IMR-90 (cell line): ENCODE measurements at regions not wholly inside any gene's neighbourhood (a gene's known extent, or its start where the extent isn't known, plus 50 kb on each side); places are given as distances from the start of the nearest gene placed in this dataset.

ENCODE experiments used
- ATAC-seq: fragments of 200-7000 bp; cut with Tn5 transposase; 2 replicates; pipeline ENCODE4 v1.9.1; 2020; ENCODE audit warnings: low read depth, mild to moderate bottlenecking, moderate library complexity
- BruUV-seq: library from RNA; stranded (reverse); fragments of 400-500 nt; replicated peaks from 2 replicates; lab custom pipeline; 2021; lab: Mats Ljungman, UMichigan
- CTCF ChIA-PET: fragments of 300-600 bp; formaldehyde crosslinking; extraction: SDS; loops from one replicate; lab custom pipeline; 2021; ENCODE audit warnings: antibody characterized with exemption; lab: Yijun Ruan, JAX
- POLR2A ChIA-PET: fragments of 300-600 bp; sonication (Branson Sonifier 250); formaldehyde crosslinking; loops from one replicate; lab custom pipeline; 2022; ENCODE audit warnings: antibody characterized with exemption; ENCODE audit not compliant: unreplicated experiment; lab: Charles Lee
- DNase-seq: peaks from one replicate; pipeline ENCODE4 v3.0.0; 2013
- H2AFZ ChIP-seq: replicated peaks from 2 replicates; pipeline ENCODE3; 2013; ENCODE audit warnings: low read length, mild to moderate bottlenecking; ENCODE audit not compliant: poor library complexity
- H2AK5ac ChIP-seq: 2 replicates; pipeline ENCODE4 v1.6.1; 2013; ENCODE audit warnings: low read depth, low read length, inconsistent platforms
- H2AK9ac ChIP-seq: replicated peaks from 2 replicates; pipeline ENCODE3; 2013; ENCODE audit warnings: mild to moderate bottlenecking, low read depth, low read length, moderate library complexity; ENCODE audit not compliant: poor library complexity
- H2BK120ac ChIP-seq: 2 replicates; pipeline ENCODE4 v1.6.1; 2013; ENCODE audit warnings: low read depth, low read length, inconsistent platforms
- H2BK15ac ChIP-seq: 3 replicates; pipeline ENCODE4 v1.6.1; 2013; ENCODE audit warnings: low read depth, low read length, inconsistent platforms
- H2BK20ac ChIP-seq: 2 replicates; pipeline ENCODE4 v1.6.1; 2013; ENCODE audit warnings: low read depth, mild to moderate bottlenecking, inconsistent platforms, low read length, moderate library complexity
- H2BK5ac ChIP-seq: 2 replicates; pipeline ENCODE4 v1.6.1; 2013; ENCODE audit warnings: mild to moderate bottlenecking, low read depth, low read length, inconsistent platforms; ENCODE audit not compliant: poor library complexity, severe bottlenecking
- H3K14ac ChIP-seq: replicated peaks from 2 replicates; pipeline ENCODE4 v1.6.1; 2013; ENCODE audit warnings: low read depth, low read length, inconsistent platforms
- H3K18ac ChIP-seq: 2 replicates; pipeline ENCODE4 v1.6.1; 2013; ENCODE audit warnings: low read depth, low read length, control low read depth
- H3K23ac ChIP-seq: 2 replicates; pipeline ENCODE4 v1.6.1; 2013; ENCODE audit warnings: low read depth, low read length, inconsistent platforms
- H3K27ac ChIP-seq: 2 replicates; pipeline ENCODE4 v1.5.1; 2013; ENCODE audit warnings: mild to moderate bottlenecking, control low read depth, low read length; ENCODE audit not compliant: insufficient read depth
- H3K27me3 ChIP-seq: 2 replicates; pipeline ENCODE4 v1.6.1; 2013; ENCODE audit warnings: low read length; ENCODE audit not compliant: control insufficient read depth, insufficient read depth
- H3K36me3 ChIP-seq: 2 replicates; pipeline ENCODE4 v1.6.1; 2013; ENCODE audit warnings: low read length, mixed read lengths; ENCODE audit not compliant: control insufficient read depth, insufficient read depth
- H3K4ac ChIP-seq: 2 replicates; pipeline ENCODE4 v1.6.1; 2013; ENCODE audit warnings: low read depth, low read length, inconsistent platforms
- H3K4me1 ChIP-seq: 2 replicates; pipeline ENCODE4 v1.6.1; 2013; ENCODE audit warnings: low read length, mixed read lengths; ENCODE audit not compliant: control insufficient read depth, insufficient read depth
- H3K4me2 ChIP-seq: 2 replicates; pipeline ENCODE4 v1.6.1; 2013; ENCODE audit warnings: low read depth, mild to moderate bottlenecking, control low read depth, low read length, moderate library complexity
- H3K4me3 ChIP-seq: 2 replicates; pipeline ENCODE4 v1.5.1; 2013; ENCODE audit warnings: low read depth, mild to moderate bottlenecking, control low read depth, low read length, moderate library complexity; ENCODE audit not compliant: insufficient read depth
- H3K56ac ChIP-seq: 2 replicates; pipeline ENCODE4 v1.6.1; 2013; ENCODE audit warnings: low read length, inconsistent platforms; ENCODE audit not compliant: insufficient read depth; ENCODE audit errors: extremely low read depth
- H3K79me1 ChIP-seq, 2 experiments: 2 replicates each; pipeline ENCODE4 v1.6.1; 2013; ENCODE audit warnings: low read length in 2 of 2, inconsistent platforms in 1 of 2, low read depth in 1 of 2
- H3K9ac ChIP-seq: 2 replicates; pipeline ENCODE4 v1.6.1; 2013; ENCODE audit warnings: low read depth, low read length, control low read depth
- H3K9me1 ChIP-seq: 2 replicates; pipeline ENCODE4 v1.6.1; 2013; ENCODE audit warnings: low read length, inconsistent platforms; ENCODE audit not compliant: insufficient read depth
- H3K9me3 ChIP-seq: 2 replicates; pipeline ENCODE4 v1.6.1; 2013; ENCODE audit warnings: low read length; ENCODE audit not compliant: control insufficient read depth, insufficient read depth
- H4K20me1 ChIP-seq: 2 replicates; pipeline ENCODE4 v1.6.1; 2013; ENCODE audit warnings: low read length, inconsistent platforms; ENCODE audit not compliant: insufficient read depth
- H4K5ac ChIP-seq: 2 replicates; pipeline ENCODE4 v1.6.1; 2013; ENCODE audit warnings: mild to moderate bottlenecking, low read depth, low read length, control low read depth
- H4K8ac ChIP-seq, 2 experiments: 2 replicates each; pipeline ENCODE4 v1.6.1; 2013; ENCODE audit warnings: low read depth in 2 of 2, low read length in 2 of 2, control low read depth in 1 of 2, inconsistent platforms in 1 of 2
- H4K91ac ChIP-seq: 2 replicates; pipeline ENCODE4 v1.6.1; 2013; ENCODE audit warnings: low read depth, low read length, inconsistent platforms; ENCODE audit not compliant: insufficient read depth
- dilution Hi-C: fragments of 300-500 bp; cut with HindIII; formaldehyde crosslinking; loops from one replicate; pipeline ENCODE4 v1.14.3; 2018; ENCODE audit warnings: low sequenced_read_pairs; ENCODE audit not compliant: unreplicated experiment
- in situ Hi-C: fragments of 300-500 bp; cut with MboI; formaldehyde crosslinking; loops from 3 replicates; pipeline ENCODE4 v1.14.3; 2019; ENCODE audit warnings: low sequenced_read_pairs, inconsistent platforms, mixed read lengths
- intact Hi-C: fragments of 100-400 bp; cut with micrococcal nuclease; formaldehyde crosslinking; loops from 2 replicates; pipeline ENCODE4 v1.10.0; 2022
- TF ChIP-seq, protein P1 (sequence below): conservative IDR thresholded peaks from 2 replicates; pipeline ENCODE4 v1.5.1; 2012; ENCODE audit warnings: mild to moderate bottlenecking, low read depth, low read length, improper control_type of control experiment
- TF ChIP-seq, protein P2 (sequence below): fragments of 150-350 bp; IDR thresholded peaks from 2 replicates; pipeline ENCODE4 v1.6.1; 2016; ENCODE audit warnings: low read depth, mild to moderate bottlenecking, low read length, moderate library complexity, borderline replicate concordance

DNA sequence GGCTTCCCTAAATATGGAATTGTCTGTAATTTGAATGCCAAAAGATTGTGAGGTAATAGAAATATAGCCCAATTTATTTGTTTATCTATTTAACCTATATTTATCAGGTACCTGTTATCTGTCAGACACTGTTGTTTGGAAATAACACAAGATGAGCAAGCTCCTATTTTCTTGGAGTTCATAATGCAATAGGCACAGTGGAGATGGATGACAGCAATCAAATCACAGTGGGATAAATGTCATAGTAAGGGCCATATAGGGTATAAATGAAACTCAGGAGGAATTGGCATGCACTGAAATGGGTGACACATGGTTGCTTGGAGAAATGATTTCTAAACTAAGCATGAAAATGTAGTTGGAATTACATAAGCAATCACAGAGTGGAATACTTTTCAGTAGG is 761.8 kb upstream of the MBL2 start:
- ChIA-PET POLR2A (no interaction called here), CTCF (interaction anchor here (0.6 kb wide), 1 partner anchor 1220 kb away, joined by 5 read pairs; no protein-coding TSS in a partner anchor)
- TF ChIP-seq, protein P1, sequence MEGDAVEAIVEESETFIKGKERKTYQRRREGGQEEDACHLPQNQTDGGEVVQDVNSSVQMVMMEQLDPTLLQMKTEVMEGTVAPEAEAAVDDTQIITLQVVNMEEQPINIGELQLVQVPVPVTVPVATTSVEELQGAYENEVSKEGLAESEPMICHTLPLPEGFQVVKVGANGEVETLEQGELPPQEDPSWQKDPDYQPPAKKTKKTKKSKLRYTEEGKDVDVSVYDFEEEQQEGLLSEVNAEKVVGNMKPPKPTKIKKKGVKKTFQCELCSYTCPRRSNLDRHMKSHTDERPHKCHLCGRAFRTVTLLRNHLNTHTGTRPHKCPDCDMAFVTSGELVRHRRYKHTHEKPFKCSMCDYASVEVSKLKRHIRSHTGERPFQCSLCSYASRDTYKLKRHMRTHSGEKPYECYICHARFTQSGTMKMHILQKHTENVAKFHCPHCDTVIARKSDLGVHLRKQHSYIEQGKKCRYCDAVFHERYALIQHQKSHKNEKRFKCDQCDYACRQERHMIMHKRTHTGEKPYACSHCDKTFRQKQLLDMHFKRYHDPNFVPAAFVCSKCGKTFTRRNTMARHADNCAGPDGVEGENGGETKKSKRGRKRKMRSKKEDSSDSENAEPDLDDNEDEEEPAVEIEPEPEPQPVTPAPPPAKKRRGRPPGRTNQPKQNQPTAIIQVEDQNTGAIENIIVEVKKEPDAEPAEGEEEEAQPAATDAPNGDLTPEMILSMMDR, result no peak
- TF ChIP-seq, protein P2, sequence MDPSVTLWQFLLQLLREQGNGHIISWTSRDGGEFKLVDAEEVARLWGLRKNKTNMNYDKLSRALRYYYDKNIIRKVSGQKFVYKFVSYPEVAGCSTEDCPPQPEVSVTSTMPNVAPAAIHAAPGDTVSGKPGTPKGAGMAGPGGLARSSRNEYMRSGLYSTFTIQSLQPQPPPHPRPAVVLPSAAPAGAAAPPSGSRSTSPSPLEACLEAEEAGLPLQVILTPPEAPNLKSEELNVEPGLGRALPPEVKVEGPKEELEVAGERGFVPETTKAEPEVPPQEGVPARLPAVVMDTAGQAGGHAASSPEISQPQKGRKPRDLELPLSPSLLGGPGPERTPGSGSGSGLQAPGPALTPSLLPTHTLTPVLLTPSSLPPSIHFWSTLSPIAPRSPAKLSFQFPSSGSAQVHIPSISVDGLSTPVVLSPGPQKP, result no peak
- in situ Hi-C loops, result no loop called here
- no peaks in the 10 kb centered on the region for H3K9me1 ChIP-seq
- H3K36me3 ChIP-seq, result no peaks in the 10 kb centered on the region
- H3K79me1 ChIP-seq, result no peaks in the 10 kb centered on the region
- no peaks in the 10 kb centered on the region for H4K20me1 ChIP-seq
- no peak overlapping the region for H3K4me2 ChIP-seq
- BruUV-seq, result no TSS peak
- intact Hi-C loops, result no loop called here
- H3K4ac ChIP-seq, result no peak overlapping the region
- H3K56ac ChIP-seq, result no peak overlapping the region
- no peak overlapping the region for H4K91ac ChIP-seq
- no peaks in the 10 kb centered on the region for H3K4me1 ChIP-seq
- H3K18ac ChIP-seq, result no peak overlapping the region
- no peak for DNase-seq
- no peak overlapping the region for H3K4me3 ChIP-seq
- H4K8ac ChIP-seq, result no peak overlapping the region
- H2BK20ac ChIP-seq, result no peak overlapping the region
- H2AK5ac ChIP-seq, result no peak overlapping the region
- H3K23ac ChIP-seq, result no peak overlapping the region
- no peak overlapping the region for H2AFZ ChIP-seq
- no peak for ATAC-seq
- H3K9me3 ChIP-seq, result no peaks in the 10 kb centered on the region
- no peak overlapping the region for H3K14ac ChIP-seq
- no peaks in the 10 kb centered on the region for H3K27me3 ChIP-seq
- no peak overlapping the region for H4K5ac ChIP-seq
- dilution Hi-C loops, result no loop called here
- H2BK120ac ChIP-seq, result no peak overlapping the region
- H3K27ac ChIP-seq, result no peak overlapping the region
- no peak overlapping the region for H2AK9ac ChIP-seq
- H3K9ac ChIP-seq, result no peak overlapping the region
- no peak overlapping the region for H2BK15ac ChIP-seq
- no peak overlapping the region for H2BK5ac ChIP-seq
